Neural cell (in vitro differentiated cells): ENCODE measurements at regions not wholly inside any gene's neighbourhood (a gene's known extent, or its start where the extent isn't known, plus 50 kb on each side); places are given as distances from the start of the nearest gene placed in this dataset.

Source experiments
- H2AFZ ChIP-seq: fragments of 200-600, 300-800 bp; sonication (generic), shearing (Covaris generic); 2 replicates; pipeline ENCODE4 v1.6.0; 2014; ENCODE audit warnings: low read depth, mild to moderate bottlenecking, antibody characterized with exemption, low read length, moderate library complexity
- H3F3A ChIP-seq: fragments of 200-600 bp; shearing (Covaris generic); 2 replicates; pipeline ENCODE4 v1.6.1; 2016; ENCODE audit warnings: mild to moderate bottlenecking, moderate library complexity, mixed read lengths, antibody characterized with exemption, low read length; ENCODE audit not compliant: insufficient read depth, poor library complexity, severe bottlenecking
- H3K27ac ChIP-seq: fragments of 200-600, 300-800 bp; sonication (generic), shearing (Covaris generic); 2 replicates; pipeline ENCODE4 v1.5.1; 2014; ENCODE audit warnings: mild to moderate bottlenecking, low read length, moderate library complexity
- H3K27me3 ChIP-seq: fragments of 300-800, 200-600 bp; sonication (generic), shearing (Covaris generic); 2 replicates; pipeline ENCODE4 v1.6.0; 2014; ENCODE audit warnings: mild to moderate bottlenecking, low read depth, low read length, moderate library complexity; ENCODE audit not compliant: insufficient read depth
- H3K36me3 ChIP-seq: fragments of 300-800, 200-600 bp; sonication (generic), shearing (Covaris generic); 2 replicates; pipeline ENCODE4 v1.5.1; 2014; ENCODE audit warnings: mild to moderate bottlenecking, antibody characterized with exemption, low read length, moderate library complexity; ENCODE audit not compliant: insufficient read depth
- H3K4me2 ChIP-seq: fragments of 300-800, 200-600 bp; sonication (generic), shearing (Covaris generic); 2 replicates; pipeline ENCODE4 v1.6.0; 2014; ENCODE audit warnings: mild to moderate bottlenecking, low read length
- H3K4me3 ChIP-seq: fragments of 300-800, 200-600 bp; sonication (generic), shearing (Covaris generic); 2 replicates; pipeline ENCODE4 v1.5.1; 2014; ENCODE audit warnings: mild to moderate bottlenecking, low read length, moderate library complexity
- H3K79me2 ChIP-seq: fragments of 200-600 bp; shearing (Covaris generic); replicated peaks from 2 replicates; pipeline ENCODE4 v1.6.0; 2014; ENCODE audit warnings: mild to moderate bottlenecking, low read length, moderate library complexity; ENCODE audit not compliant: insufficient read depth
- H3K9ac ChIP-seq: fragments of 300-800, 200-600 bp; sonication (generic), shearing (Covaris generic); 2 replicates; pipeline ENCODE4 v1.6.1; 2016; ENCODE audit warnings: mild to moderate bottlenecking, low read length, mixed read lengths
- H3K9me2 ChIP-seq: fragments of 200-600 bp; shearing (Covaris generic); 2 replicates; pipeline ENCODE4 v1.6.1; 2016; ENCODE audit warnings: mild to moderate bottlenecking, low read length, mixed read lengths; ENCODE audit not compliant: insufficient read depth
- H3K9me3 ChIP-seq: fragments of 200-600, 300-800 bp; sonication (generic), shearing (Covaris generic); 2 replicates; pipeline ENCODE4 v1.6.1; 2016; ENCODE audit warnings: mild to moderate bottlenecking, mixed run types, low read length, moderate library complexity, mixed read lengths
- H4K20me1 ChIP-seq: fragments of 200-600 bp; shearing (Covaris generic); 2 replicates; pipeline ENCODE4 v1.6.1; 2016; ENCODE audit warnings: mild to moderate bottlenecking, mixed run types; ENCODE audit not compliant: insufficient read depth
- CTCF ChIP-seq: fragments of 450-650 bp; IDR thresholded peaks from 2 replicates; pipeline ENCODE4 v1.5.1; 2014; ENCODE audit warnings: antibody characterized with exemption, mild to moderate bottlenecking, moderate library complexity; ENCODE audit not compliant: poor library complexity, severe bottlenecking
- EP300 ChIP-seq: fragments of 450-650 bp; conservative IDR thresholded peaks from 2 replicates; pipeline ENCODE4 v1.6.1; 2014; ENCODE audit warnings: antibody characterized with exemption, mild to moderate bottlenecking, moderate library complexity; ENCODE audit not compliant: poor library complexity, severe bottlenecking
- EZH2 ChIP-seq: fragments of 200-600, 300-800 bp; shearing (Covaris generic), sonication (generic); IDR thresholded peaks from 2 replicates; pipeline ENCODE4 v1.6.1; 2014; ENCODE audit warnings: antibody characterized with exemption, low read length, borderline replicate concordance, mild to moderate bottlenecking; ENCODE audit not compliant: insufficient read depth, poor library complexity, severe bottlenecking
- MXI1 ChIP-seq: fragments of 450-650 bp; conservative IDR thresholded peaks from 2 replicates; pipeline ENCODE4 v1.6.1; 2014; ENCODE audit warnings: antibody characterized with exemption, mild to moderate bottlenecking; ENCODE audit not compliant: poor library complexity, severe bottlenecking
- POLR2AphosphoS5 ChIP-seq: IDR thresholded peaks from 2 replicates; pipeline ENCODE4 v1.6.1; 2012
- RAD21 ChIP-seq: fragments of 450-650 bp; conservative IDR thresholded peaks from 2 replicates; pipeline ENCODE4 v1.6.1; 2014; ENCODE audit warnings: antibody characterized with exemption, mild to moderate bottlenecking, moderate library complexity
- REST ChIP-seq: IDR thresholded peaks from 2 replicates; pipeline ENCODE4 v1.6.1; 2012; ENCODE audit warnings: borderline replicate concordance
- SMC3 ChIP-seq: fragments of 450-650 bp; conservative IDR thresholded peaks from 2 replicates; pipeline ENCODE4 v1.6.1; 2014; ENCODE audit warnings: antibody characterized with exemption, mild to moderate bottlenecking, moderate library complexity; ENCODE audit not compliant: poor library complexity
- TAF1 ChIP-seq: IDR thresholded peaks from 2 replicates; pipeline ENCODE4 v1.6.1; 2012; ENCODE audit warnings: low read depth

GRCh38 chr10:105413997-105414396 lies 772.9 kb downstream of the SORCS3 start:
- Histone ChIP-seq H3K27me3 (no peaks in the 10 kb centered on the region), H3F3A (no peaks in the 10 kb centered on the region), H3K9me3 (no peaks in the 10 kb centered on the region), H3K9me2 (no peaks in the 10 kb centered on the region), H3K4me3 (no peak overlapping the region), H3K4me2 (no peak overlapping the region), H3K27ac (no peak overlapping the region), H4K20me1 (no peaks in the 10 kb centered on the region), H3K9ac (no peak overlapping the region), H3K79me2 (no peaks in the 10 kb centered on the region), H2AFZ (no peak overlapping the region), H3K36me3 (no peaks in the 10 kb centered on the region)
- TF ChIP-seq POLR2AphosphoS5 (no peak), MXI1 (no peak)

GRCh38 chr10:105409370-105409769 lies 768.3 kb downstream of the SORCS3 start:
- Histone ChIP-seq H3K4me2 (no peak overlapping the region), H3F3A (no peaks in the 10 kb centered on the region), H2AFZ (no peak overlapping the region), H3K27ac (no peak overlapping the region), H3K4me3 (no peak overlapping the region), H3K27me3 (no peaks in the 10 kb centered on the region), H3K36me3 (no peaks in the 10 kb centered on the region), H3K9ac (no peak overlapping the region), H3K9me2 (no peaks in the 10 kb centered on the region), H3K9me3 (no peaks in the 10 kb centered on the region), H3K79me2 (no peaks in the 10 kb centered on the region), H4K20me1 (no peaks in the 10 kb centered on the region)
- no peak for TF ChIP-seq MXI1
- no peak for TF ChIP-seq SMC3
- TF ChIP-seq CTCF, result no peak
- TF ChIP-seq EP300, result no peak
- TF ChIP-seq REST, result no peak
- no peak for TF ChIP-seq RAD21
- TF ChIP-seq TAF1, result no peak

GRCh38 chr10:105406488-105406887 lies 765.4 kb downstream of the SORCS3 start:
- TF ChIP-seq SMC3 (no peak), EP300 (no peak), RAD21 (no peak), MXI1 (no peak), EZH2 (no peak), CTCF (no peak), TAF1 (no peak), REST (no peak), POLR2AphosphoS5 (no peak)
- H3F3A ChIP-seq, result no peaks in the 10 kb centered on the region
- no peak overlapping the region for H3K4me2 ChIP-seq
- H4K20me1 ChIP-seq, result no peaks in the 10 kb centered on the region
- H3K9me3 ChIP-seq, result no peaks in the 10 kb centered on the region
- no peaks in the 10 kb centered on the region for H3K36me3 ChIP-seq
- no peaks in the 10 kb centered on the region for H3K9me2 ChIP-seq
- no peaks in the 10 kb centered on the region for H3K79me2 ChIP-seq
- no peak overlapping the region for H3K27ac ChIP-seq
- H2AFZ ChIP-seq, result no peak overlapping the region
- no peaks in the 10 kb centered on the region for H3K27me3 ChIP-seq
- no peak overlapping the region for H3K4me3 ChIP-seq
- no peak overlapping the region for H3K9ac ChIP-seq
